ENCODE measurements at regions not wholly inside any gene's neighbourhood (a gene's known extent, or its start where the extent isn't known, plus 50 kb on each side); places are given as distances from the start of the nearest gene placed in this dataset.

- peak; percentile 64 for DNase-seq (ENCODE audit: low read depth)
- TF ChIP-seq, protein P1, sequence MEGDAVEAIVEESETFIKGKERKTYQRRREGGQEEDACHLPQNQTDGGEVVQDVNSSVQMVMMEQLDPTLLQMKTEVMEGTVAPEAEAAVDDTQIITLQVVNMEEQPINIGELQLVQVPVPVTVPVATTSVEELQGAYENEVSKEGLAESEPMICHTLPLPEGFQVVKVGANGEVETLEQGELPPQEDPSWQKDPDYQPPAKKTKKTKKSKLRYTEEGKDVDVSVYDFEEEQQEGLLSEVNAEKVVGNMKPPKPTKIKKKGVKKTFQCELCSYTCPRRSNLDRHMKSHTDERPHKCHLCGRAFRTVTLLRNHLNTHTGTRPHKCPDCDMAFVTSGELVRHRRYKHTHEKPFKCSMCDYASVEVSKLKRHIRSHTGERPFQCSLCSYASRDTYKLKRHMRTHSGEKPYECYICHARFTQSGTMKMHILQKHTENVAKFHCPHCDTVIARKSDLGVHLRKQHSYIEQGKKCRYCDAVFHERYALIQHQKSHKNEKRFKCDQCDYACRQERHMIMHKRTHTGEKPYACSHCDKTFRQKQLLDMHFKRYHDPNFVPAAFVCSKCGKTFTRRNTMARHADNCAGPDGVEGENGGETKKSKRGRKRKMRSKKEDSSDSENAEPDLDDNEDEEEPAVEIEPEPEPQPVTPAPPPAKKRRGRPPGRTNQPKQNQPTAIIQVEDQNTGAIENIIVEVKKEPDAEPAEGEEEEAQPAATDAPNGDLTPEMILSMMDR (conservative IDR thresholded peaks at IDR 0.05; ENCODE audit: low read depth, low read length), result no peak
- H3K4me3 ChIP-seq (ENCODE audit: low read depth, low read length), result no peak overlapping the region
Measured at GRCh38 chr6:144758602-144759001, 473.5 kb downstream of the UTRN start.

DNA sequence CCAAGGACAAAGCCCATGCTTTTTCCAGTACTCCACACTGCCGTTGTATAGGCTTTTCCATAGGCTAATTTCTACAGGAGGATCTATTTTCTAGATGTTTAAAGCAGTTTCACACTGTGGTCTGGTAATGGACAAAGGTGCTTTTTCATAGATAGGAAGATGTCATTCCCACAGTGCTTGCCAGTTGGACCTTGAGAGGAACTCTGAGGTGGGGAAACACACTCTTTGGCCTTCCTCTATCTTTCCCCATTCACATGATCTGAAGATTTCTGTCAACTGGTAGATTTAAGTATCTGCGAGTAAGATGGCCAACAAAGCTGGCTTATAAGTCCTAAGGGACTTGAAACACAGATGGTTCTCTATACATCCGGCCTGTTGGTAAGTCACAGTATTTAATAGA, 477.3 kb downstream of the UTRN start:
- no peak overlapping the region for H3K4me3 ChIP-seq (ENCODE audit: low read depth, low read length)
- TF ChIP-seq, protein P1 (conservative IDR thresholded peaks at IDR 0.05; ENCODE audit: low read depth, low read length), result no peak
- DNase-seq (ENCODE audit: low read depth), result no peak

DNA sequence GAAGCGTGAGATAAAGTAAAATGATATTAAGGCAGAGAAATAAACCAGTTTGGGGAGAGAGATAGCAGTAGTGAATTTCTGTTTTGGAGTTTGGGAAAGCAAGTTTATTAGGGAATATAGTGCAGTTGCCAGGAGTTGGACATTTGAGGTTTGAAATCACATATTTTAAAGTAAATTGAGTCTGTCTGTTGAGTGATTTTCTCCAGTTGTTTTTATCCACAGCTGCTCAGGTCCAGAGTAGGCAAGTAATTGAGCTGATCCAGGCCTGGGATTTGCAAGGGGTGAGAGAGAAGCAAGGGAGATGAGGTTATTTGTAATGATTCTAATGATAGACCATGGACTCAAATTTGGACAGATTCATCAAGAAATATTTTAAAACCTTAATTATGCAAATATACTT, 481.9 kb downstream of the UTRN start:
- TF ChIP-seq, protein P1 (conservative IDR thresholded peaks at IDR 0.05; ENCODE audit: low read depth, low read length), result no peak
- no peak overlapping the region for H3K4me3 ChIP-seq (ENCODE audit: low read depth, low read length)
- no peak for DNase-seq (ENCODE audit: low read depth)

GRCh38 chr6:144768551-144769075, 483.5 kb downstream of the UTRN start:
- TF ChIP-seq, protein P1 (conservative IDR thresholded peaks at IDR 0.05; ENCODE audit: low read depth, low read length), result no peak
- no peak overlapping the region for H3K4me3 ChIP-seq (ENCODE audit: low read depth, low read length)
- no peak for DNase-seq (ENCODE audit: low read depth)

DNA sequence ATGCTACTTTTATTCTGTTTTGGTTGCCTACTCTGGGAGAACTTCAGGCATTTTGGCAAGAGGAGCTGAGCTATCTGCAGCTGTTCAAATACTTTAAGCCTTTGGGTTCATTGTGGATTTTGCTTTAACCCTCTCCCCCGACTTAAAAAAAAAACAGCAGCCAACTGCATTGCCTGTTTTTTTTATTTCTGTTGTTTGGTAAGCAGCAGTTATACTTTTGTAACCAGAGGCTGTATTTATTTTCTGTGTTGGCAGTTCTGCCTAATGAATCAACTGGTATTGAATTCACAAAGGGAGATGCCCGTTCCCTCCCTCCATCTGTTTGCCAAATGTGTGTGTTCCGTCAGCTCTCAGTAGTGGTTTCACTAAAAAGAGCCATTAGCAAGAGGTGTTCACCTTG, 484.0 kb downstream of the UTRN start:
- no peak overlapping the region for H3K4me3 ChIP-seq (ENCODE audit: low read depth, low read length)
- DNase-seq (ENCODE audit: low read depth), result no peak
- TF ChIP-seq, protein P1 (conservative IDR thresholded peaks at IDR 0.05; ENCODE audit: low read depth, low read length), result no peak

GRCh38 chr6:144776031-144776819, 491.1 kb downstream of the UTRN start:
- DNase-seq (ENCODE audit: low read depth), result no peak
- H3K4me3 ChIP-seq (ENCODE audit: low read depth, low read length), result no peak overlapping the region
- TF ChIP-seq, protein P1 (conservative IDR thresholded peaks at IDR 0.05; ENCODE audit: low read depth, low read length), result no peak

DNA sequence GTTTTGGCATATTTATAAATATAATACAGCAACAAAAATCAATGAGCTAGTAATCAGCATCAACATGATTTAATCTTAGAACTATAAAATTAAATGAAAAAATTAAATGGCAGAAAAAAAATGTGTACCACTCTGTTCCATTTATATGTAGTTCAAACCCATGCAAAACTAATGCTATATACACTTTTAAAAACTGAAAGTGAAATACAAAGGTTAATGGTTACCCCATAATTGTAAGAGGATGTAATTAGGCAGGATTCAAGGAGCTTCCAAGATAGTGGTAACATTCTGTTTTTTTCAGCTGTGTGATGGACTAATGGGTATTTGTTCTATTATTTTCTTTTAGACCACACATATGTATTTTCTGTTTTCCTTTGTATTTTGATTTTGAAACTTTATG, 492.1 kb downstream of the UTRN start:
- no peak for DNase-seq (ENCODE audit: low read depth)
- H3K4me3 ChIP-seq (ENCODE audit: low read depth, low read length), result no peak overlapping the region
- TF ChIP-seq, protein P1 (conservative IDR thresholded peaks at IDR 0.05; ENCODE audit: low read depth, low read length), result no peak

Measured in choroid plexus epithelial cell (primary cell).